OCI-LY3 (cell line): ENCODE measurements at regions not wholly inside any gene's neighbourhood (a gene's known extent, or its start where the extent isn't known, plus 50 kb on each side); places are given as distances from the start of the nearest gene placed in this dataset.

Experiments
- EZH2phosphoT487 ChIP-seq: fragments of 200-600 bp; shearing (Covaris generic); IDR thresholded peaks from 2 replicates; pipeline ENCODE4 v1.6.1; 2018; ENCODE audit warnings: antibody characterized with exemption, mixed run types, low read depth
- TF ChIP-seq, protein P1 (sequence below): fragments of 200-600, 300-600 bp; sonication (generic); IDR thresholded peaks from 2 replicates; pipeline ENCODE4 v1.5.1; 2014; ENCODE audit warnings: antibody characterized with exemption, low read length, low read depth

DNA sequence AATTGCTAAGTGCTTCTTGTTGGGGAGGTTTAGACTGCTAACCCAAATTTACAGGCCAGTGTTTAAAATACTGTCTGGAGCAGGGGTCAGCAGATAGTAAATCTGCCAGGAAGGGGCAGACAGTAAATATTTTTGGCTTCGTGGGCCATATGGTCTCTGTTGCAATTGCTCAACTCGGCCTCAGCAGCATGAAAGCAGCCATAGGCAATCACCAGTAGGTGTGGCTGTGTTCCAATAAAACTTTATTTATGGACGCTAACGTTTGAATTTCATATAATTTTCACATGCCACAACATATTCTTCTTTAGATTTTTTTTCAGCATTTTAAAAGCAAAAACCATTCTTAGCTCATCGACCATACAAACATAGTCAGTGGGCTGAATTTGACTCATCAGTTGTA is 172.7 kb downstream of the BRINP2 start:
- TF ChIP-seq, protein P1, sequence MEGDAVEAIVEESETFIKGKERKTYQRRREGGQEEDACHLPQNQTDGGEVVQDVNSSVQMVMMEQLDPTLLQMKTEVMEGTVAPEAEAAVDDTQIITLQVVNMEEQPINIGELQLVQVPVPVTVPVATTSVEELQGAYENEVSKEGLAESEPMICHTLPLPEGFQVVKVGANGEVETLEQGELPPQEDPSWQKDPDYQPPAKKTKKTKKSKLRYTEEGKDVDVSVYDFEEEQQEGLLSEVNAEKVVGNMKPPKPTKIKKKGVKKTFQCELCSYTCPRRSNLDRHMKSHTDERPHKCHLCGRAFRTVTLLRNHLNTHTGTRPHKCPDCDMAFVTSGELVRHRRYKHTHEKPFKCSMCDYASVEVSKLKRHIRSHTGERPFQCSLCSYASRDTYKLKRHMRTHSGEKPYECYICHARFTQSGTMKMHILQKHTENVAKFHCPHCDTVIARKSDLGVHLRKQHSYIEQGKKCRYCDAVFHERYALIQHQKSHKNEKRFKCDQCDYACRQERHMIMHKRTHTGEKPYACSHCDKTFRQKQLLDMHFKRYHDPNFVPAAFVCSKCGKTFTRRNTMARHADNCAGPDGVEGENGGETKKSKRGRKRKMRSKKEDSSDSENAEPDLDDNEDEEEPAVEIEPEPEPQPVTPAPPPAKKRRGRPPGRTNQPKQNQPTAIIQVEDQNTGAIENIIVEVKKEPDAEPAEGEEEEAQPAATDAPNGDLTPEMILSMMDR, result no peak
- TF ChIP-seq EZH2phosphoT487, result no peak
